ENCODE measurements at regions not wholly inside any gene's neighbourhood (a gene's known extent, or its start where the extent isn't known, plus 50 kb on each side); places are given as distances from the start of the nearest gene placed in this dataset.
A peak's percentile ranks its signal among the peaks of the same experiment; 100 is the strongest.

GRCh38 chrX:109294097-109294814 lies 187.6 kb downstream of the GUCY2F start:
- Mint-ChIP-seq H3K27ac (no peak overlapping the region), H3K4me1 (peaks cover 8% of the 10 kb centered on the region; the same call in 2 of the 3 replicates), H3K27me3 (ENCODE audit: insufficient read depth, low read depth, poor library complexity) (no peaks in the 10 kb centered on the region), H3K9me3 (no peaks in the 10 kb centered on the region; the same call in 2 of the 3 replicates), H3K4me3 (no peak overlapping the region), H3K36me3 (ENCODE audit: low read depth) (no peaks in the 10 kb centered on the region; the same call in 2 of the 3 replicates)
- no peaks in the 10 kb centered on the region for H3K79me2 ChIP-seq (replicated peaks; ENCODE audit: insufficient read depth)
- no peak overlapping the region for H2AFZ ChIP-seq
- H3K4me1 ChIP-seq (ENCODE audit: insufficient read depth): 0 out of 2 replicates have a peak, but pooled peaks cover 6% of the 10 kb centered on the region
- H3K4me3 ChIP-seq: no peak overlapping the region
- DNase-seq (ENCODE audit: low spot score) (no peak), ATAC-seq (no peak)
- H3F3A ChIP-seq (replicated peaks; ENCODE audit: low read depth): no peaks in the 10 kb centered on the region
- no peak overlapping the region for H3K27ac ChIP-seq (ENCODE audit: low read depth)
- H3K4me2 ChIP-seq: no peak overlapping the region
- no peaks in the 10 kb centered on the region for H3K36me3 ChIP-seq (ENCODE audit: insufficient read depth)
- H4K20me1 ChIP-seq (replicated peaks; ENCODE audit: insufficient read depth): no peaks in the 10 kb centered on the region
- H3K27me3 ChIP-seq (ENCODE audit: insufficient read depth): no peaks in the 10 kb centered on the region
- TF ChIP-seq CREB1 (CRISPR knock-in tag; IDR thresholded peaks at IDR 0.05; ENCODE audit: low read depth) (no peak), JUNB (IDR thresholded peaks at IDR 0.05; ENCODE audit: unreplicated experiment) (no peak), EZH2 (IDR thresholded peaks at IDR 0.05; ENCODE audit: low read depth, unreplicated experiment) (no peak), EZH2phosphoT487 (IDR thresholded peaks at IDR 0.05; ENCODE audit: unreplicated experiment) (no peak)
- H3K9me2 ChIP-seq (ENCODE audit: insufficient read depth): no peaks in the 10 kb centered on the region

GRCh38 chrX:109283870-109284269 lies 198.0 kb downstream of the GUCY2F start:
- Histone ChIP-seq H3K4me1 (ENCODE audit: insufficient read depth) (peaks cover 3% of the 10 kb centered on the region; the same call in 1 of the 2 replicates), H3K79me2 (replicated peaks; ENCODE audit: insufficient read depth) (no peaks in the 10 kb centered on the region), H3K4me3 (no peak overlapping the region), H2AFZ (no peak overlapping the region), H3K9me2 (ENCODE audit: insufficient read depth) (no peaks in the 10 kb centered on the region), H3K36me3 (ENCODE audit: insufficient read depth) (no peaks in the 10 kb centered on the region), H4K20me1 (replicated peaks; ENCODE audit: insufficient read depth) (no peaks in the 10 kb centered on the region), H3K4me2 (no peak overlapping the region), H3K27ac (ENCODE audit: low read depth) (no peak overlapping the region), H3K27me3 (ENCODE audit: insufficient read depth) (no peaks in the 10 kb centered on the region), H3F3A (replicated peaks; ENCODE audit: low read depth) (no peaks in the 10 kb centered on the region)
- no peak for TF ChIP-seq CTCF (conservative IDR thresholded peaks at IDR 0.05; ENCODE audit: low read depth in 2 of 2)
- DNase-seq (ENCODE audit: low spot score) (no peak), ATAC-seq (no peak)
- H3K4me3 Mint-ChIP-seq: no peak overlapping the region
- no peak overlapping the region for H3K27ac Mint-ChIP-seq
- H3K27me3 Mint-ChIP-seq (ENCODE audit: insufficient read depth, low read depth, poor library complexity): no peaks in the 10 kb centered on the region
- no peaks in the 10 kb centered on the region for H3K9me3 Mint-ChIP-seq
- H3K4me1 Mint-ChIP-seq: peaks cover 5% of the 10 kb centered on the region; the same call in 2 of the 3 replicates
- no peaks in the 10 kb centered on the region for H3K36me3 Mint-ChIP-seq (ENCODE audit: low read depth)

GRCh38 chrX:109281483-109282275 lies 200.2 kb downstream of the GUCY2F start:
- H3F3A ChIP-seq (replicated peaks; ENCODE audit: low read depth): no peaks in the 10 kb centered on the region
- 0 out of 2 replicates have a peak overlapping the region, but pooled peaks have one; percentile 2 for H2AFZ ChIP-seq
- no peaks in the 10 kb centered on the region for H3K36me3 Mint-ChIP-seq (ENCODE audit: low read depth)
- DNase-seq (ENCODE audit: low spot score) (peak; percentile 8), ATAC-seq (peak; percentile 68)
- H3K27me3 Mint-ChIP-seq (ENCODE audit: insufficient read depth, low read depth, poor library complexity): no peaks in the 10 kb centered on the region
- no peak overlapping the region for H3K27ac Mint-ChIP-seq
- peaks cover 3% of the 10 kb centered on the region; the same call in 1 of the 2 replicates for H3K4me1 ChIP-seq (ENCODE audit: insufficient read depth)
- H3K4me3 Mint-ChIP-seq: no peak overlapping the region
- H3K4me3 ChIP-seq: no peak overlapping the region
- 0 out of 3 replicates have a peak, but pooled peaks cover 2% of the 10 kb centered on the region for H3K9me3 Mint-ChIP-seq
- H3K4me2 ChIP-seq: no peak overlapping the region
- H4K20me1 ChIP-seq (replicated peaks; ENCODE audit: insufficient read depth): no peaks in the 10 kb centered on the region
- H3K27ac ChIP-seq (ENCODE audit: low read depth): no peak overlapping the region
- H3K4me1 Mint-ChIP-seq: peaks cover 5% of the 10 kb centered on the region; the same call in 2 of the 3 replicates
- H3K36me3 ChIP-seq (ENCODE audit: insufficient read depth): no peaks in the 10 kb centered on the region
- H3K27me3 ChIP-seq (ENCODE audit: insufficient read depth): no peaks in the 10 kb centered on the region
- no peaks in the 10 kb centered on the region for H3K9me2 ChIP-seq (ENCODE audit: insufficient read depth)
- H3K79me2 ChIP-seq (replicated peaks; ENCODE audit: insufficient read depth): no peaks in the 10 kb centered on the region
- no peak for TF ChIP-seq REST (IDR thresholded peaks at IDR 0.05; ENCODE audit: unreplicated experiment)
- TF ChIP-seq EZH2 (IDR thresholded peaks at IDR 0.05; ENCODE audit: low read depth, unreplicated experiment): no peak
- TF ChIP-seq ETS1 (IDR thresholded peaks at IDR 0.05): no peak
- TF ChIP-seq STAT1 (IDR thresholded peaks at IDR 0.05; ENCODE audit: unreplicated experiment): no peak
- TF ChIP-seq CREB1 (CRISPR knock-in tag; IDR thresholded peaks at IDR 0.05; ENCODE audit: low read depth): no peak
- TF ChIP-seq EZH2phosphoT487 (IDR thresholded peaks at IDR 0.05; ENCODE audit: unreplicated experiment): no peak
- no peak for TF ChIP-seq ZNF114 (CRISPR knock-in tag; IDR thresholded peaks at IDR 0.05)
- TF ChIP-seq ZNF331 (CRISPR knock-in tag; IDR thresholded peaks at IDR 0.05; ENCODE audit: low read depth): no peak
- no peak for TF ChIP-seq POLR2AphosphoS5 (IDR thresholded peaks at IDR 0.05; ENCODE audit: low read depth)
